ENCODE measurements at regions not wholly inside any gene's neighbourhood (a gene's known extent, or its start where the extent isn't known, plus 50 kb on each side); places are given as distances from the start of the nearest gene placed in this dataset.

DNA sequence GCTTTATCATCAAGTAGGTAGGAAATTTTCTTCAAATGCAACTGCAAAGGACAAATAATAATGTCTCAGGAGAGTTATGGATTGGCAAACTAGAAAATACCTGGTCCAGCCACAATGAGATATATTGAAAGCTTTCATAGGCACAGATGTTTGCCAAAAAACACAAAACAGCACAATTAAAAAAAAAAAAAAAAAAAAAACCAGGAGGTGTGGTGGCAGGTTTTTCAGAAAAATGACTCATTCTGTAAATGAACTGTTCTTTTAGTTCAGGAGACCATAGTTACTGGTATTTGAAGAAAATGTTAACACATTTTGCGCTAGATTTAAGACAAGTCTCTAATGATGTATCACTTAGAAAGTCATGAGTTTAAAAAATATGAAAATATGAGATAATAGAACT lies 55.0 kb upstream of the JCAD start:
- H3K9me3 Mint-ChIP-seq = peaks cover 14% of the 10 kb centered on the region
- H3K36me3 Mint-ChIP-seq = no peaks in the 10 kb centered on the region
- H3K27ac Mint-ChIP-seq = no peak overlapping the region
- ChIA-PET CTCF (interaction anchor here (1.6 kb wide), 1 partner anchor 18 kb away, joined by 4 read pairs; no protein-coding TSS in a partner anchor), POLR2A (no interaction called here)
- peaks cover 18% of the 10 kb centered on the region for H3K4me1 Mint-ChIP-seq
- TF ChIP-seq GRHL2 (CRISPR knock-in tag; IDR thresholded peaks at IDR 0.05; ENCODE audit: insufficient replicate concordance, severe bottlenecking) (no peak), NR3C1 (CRISPR knock-in tag; conservative IDR thresholded peaks at IDR 0.05; ENCODE audit: low read depth) (no peak)
- ATAC-seq = no peak
- H3K27me3 Mint-ChIP-seq (ENCODE audit: low read depth) = no peaks in the 10 kb centered on the region
- no peak overlapping the region for H3K4me3 Mint-ChIP-seq
- DNase-seq (ENCODE audit: low spot score) = no peak

- CTCF ChIA-PET = interaction anchor here (0.9 kb wide), 1 partner anchor 110 kb away, joined by 3 read pairs; no protein-coding TSS in a partner anchor
- H3K27me3 Mint-ChIP-seq (ENCODE audit: low read depth) = no peaks in the 10 kb centered on the region
Measured at GRCh38 chr10:30111340-30112022, 52.1 kb upstream of the JCAD start.

More at GRCh38 chr10:30111340-30112022, 52.1 kb upstream of the JCAD start:
- POLR2A ChIA-PET = no interaction called here
- H3K36me3 Mint-ChIP-seq = no peaks in the 10 kb centered on the region
- H3K4me3 Mint-ChIP-seq = no peak overlapping the region
- peaks cover 14% of the 10 kb centered on the region for H3K9me3 Mint-ChIP-seq
- no peak overlapping the region for H3K27ac Mint-ChIP-seq
- ATAC-seq (no peak), DNase-seq (ENCODE audit: low spot score) (no peak)
- no peak for TF ChIP-seq MXD4 (CRISPR knock-in tag; IDR thresholded peaks at IDR 0.05; ENCODE audit: borderline replicate concordance)
- no peak for TF ChIP-seq NFATC4 (CRISPR knock-in tag; IDR thresholded peaks at IDR 0.05)
- TF ChIP-seq JAZF1 (CRISPR knock-in tag; IDR thresholded peaks at IDR 0.05) = no peak
- no peak for TF ChIP-seq AFF4 (CRISPR knock-in tag; IDR thresholded peaks at IDR 0.05; ENCODE audit: borderline replicate concordance)
- H3K4me1 Mint-ChIP-seq = peaks cover 18% of the 10 kb centered on the region
